ENCODE measurements at regions not wholly inside any gene's neighbourhood (a gene's known extent, or its start where the extent isn't known, plus 50 kb on each side); places are given as distances from the start of the nearest gene placed in this dataset.
"Not testable (repeated sequence)": the region's sequence is repeated elsewhere in the genome, so short reads cannot be mapped to it uniquely, and the experiment has no call there.

GRCh38 chr2:166744117-166744516, 144.2 kb upstream of the XIRP2 start:
- POLR2A ChIA-PET (ENCODE audit: unreplicated experiment); H3K27me3 ChIP-seq (ENCODE audit: control insufficient read depth, insufficient read depth, low read length); H3K4me2 ChIP-seq (ENCODE audit: low read depth, low read length); in situ Hi-C loops (cut with MboI; ENCODE audit: low sequenced_read_pairs); H3K14ac ChIP-seq (replicated peaks; ENCODE audit: low read depth, low read length); H3K9me1 ChIP-seq (ENCODE audit: insufficient read depth, low read length); H2BK15ac ChIP-seq (ENCODE audit: low read depth, low read length); H3K56ac ChIP-seq (ENCODE audit: extremely low read depth, insufficient read depth, low read length); H3K23ac ChIP-seq (ENCODE audit: low read depth, low read length); H3K18ac ChIP-seq (ENCODE audit: low read depth, low read length); dilution Hi-C loops (cut with HindIII; ENCODE audit: low sequenced_read_pairs, unreplicated experiment); intact Hi-C loops (cut with micrococcal nuclease); H2BK5ac ChIP-seq (ENCODE audit: low read depth, low read length, poor library complexity, severe bottlenecking); H3K79me1 ChIP-seq (ENCODE audit: low read depth in 1 of 2, low read length in 2 of 2); BruUV-seq (replicated peaks); H3K27ac ChIP-seq (ENCODE audit: insufficient read depth, low read length); ATAC-seq (ENCODE audit: low read depth); H3K4me1 ChIP-seq (ENCODE audit: control insufficient read depth, insufficient read depth, low read length); H2BK20ac ChIP-seq (ENCODE audit: low read depth, low read length); H4K91ac ChIP-seq (ENCODE audit: insufficient read depth, low read depth, low read length); H4K20me1 ChIP-seq (ENCODE audit: insufficient read depth, low read length); H4K8ac ChIP-seq (ENCODE audit: low read depth in 2 of 2, low read length in 2 of 2); H3K4me3 ChIP-seq (ENCODE audit: insufficient read depth, low read depth, low read length); H2BK120ac ChIP-seq (ENCODE audit: low read depth, low read length); H3K4ac ChIP-seq (ENCODE audit: low read depth, low read length); H3K9ac ChIP-seq (ENCODE audit: low read depth, low read length); H2AK5ac ChIP-seq (ENCODE audit: low read depth, low read length); CTCF ChIA-PET; H2AK9ac ChIP-seq (replicated peaks; ENCODE audit: low read depth, low read length, poor library complexity); H2AFZ ChIP-seq (replicated peaks; ENCODE audit: low read length, poor library complexity); DNase-seq; H4K5ac ChIP-seq (ENCODE audit: low read depth, low read length); H3K36me3 ChIP-seq (ENCODE audit: control insufficient read depth, insufficient read depth, low read length): not testable (repeated sequence)
- peak; percentile 57; the same call in 1 of the 2 replicates for TF ChIP-seq MAFK (IDR thresholded peaks at IDR 0.05; ENCODE audit: low read depth, low read length)
- no CpG with 5 or more reads among the region's 1 CpG for WGBS, 2 experiments (ENCODE audit: extremely low coverage in 2 of 2, insufficient read length in 1 of 2)
- H3K9me3 ChIP-seq (ENCODE audit: control insufficient read depth, insufficient read depth, low read length): peaks cover 22% of the 10 kb centered on the region

- H3K27ac ChIP-seq (ENCODE audit: insufficient read depth, low read length); POLR2A ChIA-PET (ENCODE audit: unreplicated experiment); H3K9ac ChIP-seq (ENCODE audit: low read depth, low read length); H3K4me2 ChIP-seq (ENCODE audit: low read depth, low read length); H4K91ac ChIP-seq (ENCODE audit: insufficient read depth, low read depth, low read length); H3K56ac ChIP-seq (ENCODE audit: extremely low read depth, insufficient read depth, low read length); H4K8ac ChIP-seq (ENCODE audit: low read depth in 2 of 2, low read length in 2 of 2); H2BK5ac ChIP-seq (ENCODE audit: low read depth, low read length, poor library complexity, severe bottlenecking); H2BK20ac ChIP-seq (ENCODE audit: low read depth, low read length); BruUV-seq (replicated peaks); H3K4ac ChIP-seq (ENCODE audit: low read depth, low read length); H2AK9ac ChIP-seq (replicated peaks; ENCODE audit: low read depth, low read length, poor library complexity); H2BK120ac ChIP-seq (ENCODE audit: low read depth, low read length); H3K4me3 ChIP-seq (ENCODE audit: insufficient read depth, low read depth, low read length); CTCF ChIA-PET; intact Hi-C loops (cut with micrococcal nuclease); H2AK5ac ChIP-seq (ENCODE audit: low read depth, low read length); H3K27me3 ChIP-seq (ENCODE audit: control insufficient read depth, insufficient read depth, low read length); H2AFZ ChIP-seq (replicated peaks; ENCODE audit: low read length, poor library complexity); H3K18ac ChIP-seq (ENCODE audit: low read depth, low read length); in situ Hi-C loops (cut with MboI; ENCODE audit: low sequenced_read_pairs); H2BK15ac ChIP-seq (ENCODE audit: low read depth, low read length); ATAC-seq (ENCODE audit: low read depth); H3K9me1 ChIP-seq (ENCODE audit: insufficient read depth, low read length); H3K23ac ChIP-seq (ENCODE audit: low read depth, low read length); H3K79me1 ChIP-seq (ENCODE audit: low read depth in 1 of 2, low read length in 2 of 2); H4K5ac ChIP-seq (ENCODE audit: low read depth, low read length); DNase-seq; H3K4me1 ChIP-seq (ENCODE audit: control insufficient read depth, insufficient read depth, low read length); H4K20me1 ChIP-seq (ENCODE audit: insufficient read depth, low read length); H3K36me3 ChIP-seq (ENCODE audit: control insufficient read depth, insufficient read depth, low read length); dilution Hi-C loops (cut with HindIII; ENCODE audit: low sequenced_read_pairs, unreplicated experiment); H3K14ac ChIP-seq (replicated peaks; ENCODE audit: low read depth, low read length): not testable (repeated sequence)
- H3K9me3 ChIP-seq (ENCODE audit: control insufficient read depth, insufficient read depth, low read length): peaks cover 25% of the 10 kb centered on the region
- 75% methylated on average over 4 of the region's 10 CpGs; no CpG with 5 or more reads in 1 of the 2 experiments for WGBS, 2 experiments (ENCODE audit: extremely low coverage in 2 of 2, insufficient read length in 1 of 2)
Observed at GRCh38 chr2:166743482-166743881, 144.8 kb upstream of the XIRP2 start.
